HCT116 (cell line): ENCODE measurements at regions not wholly inside any gene's neighbourhood (a gene's known extent, or its start where the extent isn't known, plus 50 kb on each side); places are given as distances from the start of the nearest gene placed in this dataset.

Experiments
- ATAC-seq: fragments of 200-7000 bp; cut with Tn5 transposase; 2 replicates; pipeline ENCODE4 v1.9.1; 2020; ENCODE audit warnings: mild to moderate bottlenecking, moderate library complexity
- BruUV-seq: library from RNA; stranded (reverse); fragments of 400-500 nt; replicated peaks from 2 replicates; lab custom pipeline; 2021; lab: Mats Ljungman, UMichigan
- CTCF ChIA-PET: fragments of 300-600 bp; sonication (Branson Sonifier 250); formaldehyde crosslinking; loops from one replicate; lab custom pipeline; 2021; ENCODE audit warnings: antibody characterized with exemption; lab: Charles Lee
- POLR2A ChIA-PET: fragments of 300-600, 350-600 bp; sonication (Branson Sonifier 250); formaldehyde crosslinking; loops from one replicate; lab custom pipeline; 2021; ENCODE audit warnings: antibody characterized with exemption; lab: Charles Lee
- RAD21 ChIA-PET, 2 experiments: fragments of 300-600 bp; sonication (Branson Sonifier 250); formaldehyde crosslinking; loops; one replicate each; lab custom pipeline; 2023; ENCODE audit warnings: low total read pairs in 2 of 2; ENCODE audit not compliant: uncharacterized antibody in 2 of 2, unreplicated experiment in 2 of 2, low non-redundant PET in 1 of 2; lab: Charles Lee
- DNase-seq: peaks from one replicate; pipeline ENCODE4 v3.0.0-alpha.2; 2010; ENCODE audit warnings: low read depth, low spot score
- H2AFZ ChIP-seq: fragments of 200-600 bp; shearing (Covaris generic), sonication (generic); 2 replicates; pipeline ENCODE4 v1.6.1; 2017; ENCODE audit warnings: low read depth, mixed run types, mixed read lengths, antibody characterized with exemption, low read length; ENCODE audit not compliant: poor library complexity, severe bottlenecking
- H3K27ac ChIP-seq: 2 replicates; pipeline ENCODE4 v1.5.1; 2012; ENCODE audit warnings: low read depth, low read length
- H3K27me3 ChIP-seq: fragments of 200-600 bp; sonication (generic); 2 replicates; pipeline ENCODE4 v1.6.1; 2016; ENCODE audit warnings: mixed run types, low read length, mixed read lengths; ENCODE audit not compliant: insufficient read depth
- H3K36me3 ChIP-seq, 2 experiments: fragments of 200-500 bp in 1 of 2; fragments of 200-600 bp in 1 of 2; sonication (Bioruptor generic) in 1 of 2; sonication (generic) in 1 of 2; 2 replicates each; pipeline versions ENCODE4 v1.5.1 to v1.6.1; 2014 to 2016; ENCODE audit warnings: low read length in 2 of 2, inconsistent platforms in 1 of 2, mixed read lengths in 1 of 2, mixed run types in 1 of 2; ENCODE audit not compliant: insufficient read depth in 2 of 2, control insufficient read depth in 1 of 2
- H3K4me1 ChIP-seq, 2 experiments: fragments of 200-600 bp in 1 of 2; sonication (generic) in 1 of 2; 2 replicates each; pipeline versions ENCODE4 v1.5.1 to v1.6.1; 2012 to 2017; ENCODE audit warnings: low read length in 2 of 2, inconsistent platforms in 1 of 2, mild to moderate bottlenecking in 1 of 2, mixed read lengths in 1 of 2, mixed run types in 1 of 2, moderate library complexity in 1 of 2; ENCODE audit not compliant: insufficient read depth in 2 of 2, control insufficient read depth in 1 of 2
- H3K4me2 ChIP-seq: fragments of 200-600 bp; sonication (generic); 2 replicates; pipeline ENCODE4 v1.6.1; 2017; ENCODE audit warnings: mixed run types, low read length, mixed read lengths
- H3K4me3 ChIP-seq, 2 experiments: fragments of 200-600 bp in 1 of 2; sonication (generic) in 1 of 2; replicated peaks in 1 of 2; 2 replicates each; pipeline ENCODE4 v1.5.1; 2011 to 2016; ENCODE audit warnings: low read length in 2 of 2, control low read depth in 1 of 2, low read depth in 1 of 2, mild to moderate bottlenecking in 1 of 2, mixed read lengths in 1 of 2, mixed run types in 1 of 2
- H3K79me2 ChIP-seq: fragments of 200-600 bp; sonication (generic); 2 replicates; pipeline ENCODE4 v1.6.1; 2017; ENCODE audit warnings: mild to moderate bottlenecking, mixed run types, low read length, moderate library complexity, mixed read lengths; ENCODE audit not compliant: insufficient read depth
- H3K9ac ChIP-seq: fragments of 200-600 bp; sonication (generic); 2 replicates; pipeline ENCODE4 v1.6.1; 2016; ENCODE audit warnings: low read length, mixed read lengths
- H3K9me2 ChIP-seq: fragments of 200-600 bp; sonication (generic), shearing (Covaris generic); 2 replicates; pipeline ENCODE4 v1.6.1; 2017; ENCODE audit warnings: mixed run types, mild to moderate bottlenecking, moderate library complexity; ENCODE audit not compliant: insufficient read depth
- H3K9me3 ChIP-seq, 2 experiments: fragments of 200-500 bp in 1 of 2; fragments of 200-600 bp in 1 of 2; sonication (Bioruptor generic) in 1 of 2; sonication (generic) in 1 of 2; 2 replicates each; pipeline ENCODE4 v1.6.1; 2014 to 2017; ENCODE audit warnings: low read length in 2 of 2, mixed read lengths in 2 of 2, inconsistent platforms in 1 of 2, low read depth in 1 of 2, mild to moderate bottlenecking in 1 of 2, mixed run types in 1 of 2, moderate library complexity in 1 of 2; ENCODE audit not compliant: control insufficient read depth in 1 of 2, insufficient read depth in 1 of 2
- H4K20me1 ChIP-seq: fragments of 200-600 bp; sonication (generic), shearing (Covaris generic); 2 replicates; pipeline ENCODE4 v1.6.1; 2017; ENCODE audit warnings: mixed run types, mild to moderate bottlenecking, moderate library complexity; ENCODE audit not compliant: insufficient read depth
- CBX3 ChIP-seq: IDR thresholded peaks from 2 replicates; pipeline ENCODE4 v1.6.1; 2012; ENCODE audit warnings: low read depth
- CEBPB ChIP-seq: IDR thresholded peaks from 2 replicates; pipeline ENCODE4 v1.6.1; 2012; ENCODE audit warnings: low read depth
- EGR1 ChIP-seq: IDR thresholded peaks from 2 replicates; pipeline ENCODE4 v1.6.1; 2012; ENCODE audit warnings: low read depth
- ELF1 ChIP-seq: IDR thresholded peaks from 2 replicates; pipeline ENCODE4 v1.6.1; 2012; ENCODE audit warnings: low read depth, borderline replicate concordance
- EZH2 ChIP-seq: fragments of 200-600 bp; sonication (generic); IDR thresholded peaks from 2 replicates; pipeline ENCODE4 v1.6.1; 2017; ENCODE audit warnings: antibody characterized with exemption, mixed run types
- FOSL1 ChIP-seq: IDR thresholded peaks from 2 replicates; pipeline ENCODE4 v1.6.1; 2012; ENCODE audit warnings: low read depth
- JUND ChIP-seq: IDR thresholded peaks from 2 replicates; pipeline ENCODE4 v1.6.1; 2012
- MAX ChIP-seq: IDR thresholded peaks from 2 replicates; pipeline ENCODE4 v1.6.1; 2012
- POLR2A ChIP-seq: IDR thresholded peaks from 2 replicates; pipeline ENCODE4 v1.7.0; 2011; ENCODE audit warnings: borderline replicate concordance; ENCODE audit not compliant: insufficient read depth, insufficient read length; ENCODE audit errors: extremely low read depth
- RAD21 ChIP-seq: IDR thresholded peaks from 2 replicates; pipeline ENCODE4 v1.6.1; 2012; ENCODE audit warnings: low read depth, mild to moderate bottlenecking
- REST ChIP-seq: IDR thresholded peaks from 2 replicates; pipeline ENCODE4 v1.6.1; 2012; ENCODE audit warnings: low read depth
- SIN3A ChIP-seq: IDR thresholded peaks from 2 replicates; pipeline ENCODE4 v1.6.1; 2012; ENCODE audit warnings: low read depth
- SP1 ChIP-seq: IDR thresholded peaks from 2 replicates; pipeline ENCODE4 v1.6.1; 2012; ENCODE audit warnings: low read depth
- SRF ChIP-seq: IDR thresholded peaks from 2 replicates; pipeline ENCODE4 v1.6.1; 2012; ENCODE audit warnings: low read depth
- TCF7L2 ChIP-seq: IDR thresholded peaks from 2 replicates; pipeline ENCODE4 v1.7.0; 2011; ENCODE audit warnings: borderline replicate concordance, inconsistent platforms; ENCODE audit not compliant: insufficient read depth, insufficient read length; ENCODE audit errors: extremely low read depth
- YY1 ChIP-seq: IDR thresholded peaks from 2 replicates; pipeline ENCODE4 v1.6.1; 2011; ENCODE audit warnings: low read length, low read depth, moderate library complexity, mild to moderate bottlenecking; ENCODE audit not compliant: insufficient replicate concordance; ENCODE audit errors: extremely low read depth
- ZFX ChIP-seq: fragments of 450-650 bp; IDR thresholded peaks from 2 replicates; pipeline ENCODE4 v1.6.1; 2017
- ZNF274 ChIP-seq: fragments of 200-500 bp; sonication (Bioruptor generic); IDR thresholded peaks from 2 replicates; pipeline ENCODE4 v1.6.1; 2014; ENCODE audit warnings: mild to moderate bottlenecking, low read depth, low read length, inconsistent platforms
- intact Hi-C: fragments of 100-400 bp; cut with micrococcal nuclease; formaldehyde crosslinking; loops from 2 replicates; pipeline ENCODE4 v1.10.0; 2022
- TF ChIP-seq, protein P1 (sequence below), 3 experiments: fragments of 200-600 bp in 1 of 3; sonication (generic) in 1 of 3; IDR thresholded peaks in 2 of 3; conservative IDR thresholded peaks in 1 of 3; 2 replicates each; pipeline ENCODE4 v1.5.1; 2012 to 2017; ENCODE audit warnings: low read depth in 2 of 3, low read length in 2 of 3, antibody characterized with exemption in 1 of 3, borderline replicate concordance in 1 of 3, control low read depth in 1 of 3, mild to moderate bottlenecking in 1 of 3, mixed read lengths in 1 of 3, mixed run types in 1 of 3, moderate library complexity in 1 of 3; ENCODE audit not compliant: insufficient read depth in 1 of 3
- TF ChIP-seq, protein P2 (sequence below): IDR thresholded peaks from 2 replicates; pipeline ENCODE4 v1.6.1; 2011; ENCODE audit warnings: mild to moderate bottlenecking, low read length, moderate library complexity; ENCODE audit not compliant: insufficient replicate concordance; ENCODE audit errors: extremely low read depth

DNA sequence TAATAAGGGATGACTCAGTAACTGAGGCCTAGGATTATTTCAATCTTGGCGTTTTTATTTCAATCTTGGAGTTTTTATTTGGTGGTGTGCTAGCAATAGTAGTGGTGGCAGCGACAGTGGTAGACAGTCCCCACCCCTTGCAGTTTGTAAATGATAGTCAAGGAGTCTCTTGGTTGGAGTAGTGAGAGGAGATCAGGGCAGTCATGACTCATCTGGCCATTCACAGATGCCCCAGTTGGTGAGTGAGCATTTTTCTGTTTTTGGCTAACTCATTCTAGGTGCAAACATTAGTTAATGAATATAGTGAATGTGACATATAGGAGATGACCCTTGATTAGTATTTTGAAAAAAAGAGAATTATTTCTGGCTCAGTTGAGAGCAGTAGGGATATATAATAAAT, 93.5 kb upstream of the ADAD1 start:
- Histone ChIP-seq H3K9ac (no peak overlapping the region), H3K4me2 (no peak overlapping the region), H3K9me2 (no peaks in the 10 kb centered on the region), H2AFZ (no peak overlapping the region), H3K36me3 (0 out of 4 replicates have a peak, but pooled peaks cover 0 to 4% of the 10 kb centered on the region in 2 experiments), H3K9me3 (no peaks in the 10 kb centered on the region), H3K4me3 (no peak overlapping the region), H3K4me1 (no peaks in the 10 kb centered on the region), H3K79me2 (no peaks in the 10 kb centered on the region), H3K27me3 (no peaks in the 10 kb centered on the region), H4K20me1 (0 out of 2 replicates have a peak, but pooled peaks cover 4% of the 10 kb centered on the region), H3K27ac (no peak overlapping the region)
- ChIA-PET POLR2A (no interaction called here), CTCF (no interaction called here), RAD21 (no interaction called here)
- no peak for ATAC-seq
- no peak for TF ChIP-seq FOSL1
- no peak for TF ChIP-seq MAX
- no peak for TF ChIP-seq TCF7L2
- TF ChIP-seq EZH2, result no peak
- TF ChIP-seq SP1, result no peak
- TF ChIP-seq ZNF274, result no peak
- TF ChIP-seq, protein P1, sequence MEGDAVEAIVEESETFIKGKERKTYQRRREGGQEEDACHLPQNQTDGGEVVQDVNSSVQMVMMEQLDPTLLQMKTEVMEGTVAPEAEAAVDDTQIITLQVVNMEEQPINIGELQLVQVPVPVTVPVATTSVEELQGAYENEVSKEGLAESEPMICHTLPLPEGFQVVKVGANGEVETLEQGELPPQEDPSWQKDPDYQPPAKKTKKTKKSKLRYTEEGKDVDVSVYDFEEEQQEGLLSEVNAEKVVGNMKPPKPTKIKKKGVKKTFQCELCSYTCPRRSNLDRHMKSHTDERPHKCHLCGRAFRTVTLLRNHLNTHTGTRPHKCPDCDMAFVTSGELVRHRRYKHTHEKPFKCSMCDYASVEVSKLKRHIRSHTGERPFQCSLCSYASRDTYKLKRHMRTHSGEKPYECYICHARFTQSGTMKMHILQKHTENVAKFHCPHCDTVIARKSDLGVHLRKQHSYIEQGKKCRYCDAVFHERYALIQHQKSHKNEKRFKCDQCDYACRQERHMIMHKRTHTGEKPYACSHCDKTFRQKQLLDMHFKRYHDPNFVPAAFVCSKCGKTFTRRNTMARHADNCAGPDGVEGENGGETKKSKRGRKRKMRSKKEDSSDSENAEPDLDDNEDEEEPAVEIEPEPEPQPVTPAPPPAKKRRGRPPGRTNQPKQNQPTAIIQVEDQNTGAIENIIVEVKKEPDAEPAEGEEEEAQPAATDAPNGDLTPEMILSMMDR (IDR thresholded peaks at IDR 0.05 in 2 of 3, conservative IDR thresholded peaks at IDR 0.05 in 1 of 3; ENCODE audit: borderline replicate concordance in 1 of 3, insufficient read depth in 1 of 3, low read depth in 2 of 3, low read length in 2 of 3), result no peak
- TF ChIP-seq CBX3, result no peak
- no peak for TF ChIP-seq CEBPB
- TF ChIP-seq YY1, result no peak
- no peak for TF ChIP-seq ZFX
- no peak for TF ChIP-seq JUND
- TF ChIP-seq EGR1, result no peak
- TF ChIP-seq RAD21, result no peak
- TF ChIP-seq SIN3A, result no peak
- no peak for TF ChIP-seq REST
- TF ChIP-seq SRF, result no peak
- TF ChIP-seq, protein P2, sequence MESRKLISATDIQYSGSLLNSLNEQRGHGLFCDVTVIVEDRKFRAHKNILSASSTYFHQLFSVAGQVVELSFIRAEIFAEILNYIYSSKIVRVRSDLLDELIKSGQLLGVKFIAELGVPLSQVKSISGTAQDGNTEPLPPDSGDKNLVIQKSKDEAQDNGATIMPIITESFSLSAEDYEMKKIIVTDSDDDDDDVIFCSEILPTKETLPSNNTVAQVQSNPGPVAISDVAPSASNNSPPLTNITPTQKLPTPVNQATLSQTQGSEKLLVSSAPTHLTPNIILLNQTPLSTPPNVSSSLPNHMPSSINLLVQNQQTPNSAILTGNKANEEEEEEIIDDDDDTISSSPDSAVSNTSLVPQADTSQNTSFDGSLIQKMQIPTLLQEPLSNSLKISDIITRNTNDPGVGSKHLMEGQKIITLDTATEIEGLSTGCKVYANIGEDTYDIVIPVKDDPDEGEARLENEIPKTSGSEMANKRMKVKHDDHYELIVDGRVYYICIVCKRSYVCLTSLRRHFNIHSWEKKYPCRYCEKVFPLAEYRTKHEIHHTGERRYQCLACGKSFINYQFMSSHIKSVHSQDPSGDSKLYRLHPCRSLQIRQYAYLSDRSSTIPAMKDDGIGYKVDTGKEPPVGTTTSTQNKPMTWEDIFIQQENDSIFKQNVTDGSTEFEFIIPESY, result no peak
- TF ChIP-seq ELF1, result no peak
- TF ChIP-seq POLR2A, result no peak
- BruUV-seq, result no TSS peak
- intact Hi-C loops, result no loop called here
- no peak for DNase-seq
